H9 (cell line): ENCODE measurements at regions not wholly inside any gene's neighbourhood (a gene's known extent, or its start where the extent isn't known, plus 50 kb on each side); places are given as distances from the start of the nearest gene placed in this dataset.
"Not testable (repeated sequence)": the region's sequence is repeated elsewhere in the genome, so short reads cannot be mapped to it uniquely, and the experiment has no call there.

Experiments
- DNase-seq: peaks from one replicate; pipeline ENCODE4 v3.0.0-alpha.2; 2017
- H2AFZ ChIP-seq: one replicate; pipeline ENCODE4 v1.6.1; 2013; ENCODE audit warnings: mild to moderate bottlenecking, low read length, control low read depth, moderate library complexity
- H2AK5ac ChIP-seq: 2 replicates; pipeline ENCODE4 v1.6.1; 2013; ENCODE audit warnings: low read length, control low read depth, mixed read lengths; ENCODE audit not compliant: insufficient read length
- H2BK120ac ChIP-seq: one replicate; pipeline ENCODE4 v1.6.1; 2013; ENCODE audit warnings: low read depth, mild to moderate bottlenecking, low read length, control low read depth, inconsistent platforms; ENCODE audit not compliant: poor library complexity, severe bottlenecking
- H2BK12ac ChIP-seq: 2 replicates; pipeline ENCODE4 v1.6.1; 2013; ENCODE audit warnings: low read length, control low read depth, mixed read lengths, low read depth; ENCODE audit not compliant: insufficient read length
- H2BK15ac ChIP-seq: 2 replicates; pipeline ENCODE4 v1.6.1; 2013; ENCODE audit warnings: low read depth, low read length, control low read depth
- H2BK20ac ChIP-seq: one replicate; pipeline ENCODE4 v1.6.1; 2013; ENCODE audit warnings: low read depth, mild to moderate bottlenecking, low read length, control low read depth, inconsistent platforms; ENCODE audit not compliant: poor library complexity, severe bottlenecking
- H2BK5ac ChIP-seq: 2 replicates; pipeline ENCODE4 v1.6.1; 2013; ENCODE audit warnings: low read length, control low read depth, mixed read lengths; ENCODE audit not compliant: insufficient read length
- H3K14ac ChIP-seq: 2 replicates; pipeline ENCODE4 v1.6.1; 2013; ENCODE audit warnings: low read length, control low read depth; ENCODE audit not compliant: insufficient read depth
- H3K18ac ChIP-seq: 2 replicates; pipeline ENCODE4 v1.6.1; 2013; ENCODE audit warnings: low read depth, mild to moderate bottlenecking, mixed read lengths, low read length, control low read depth; ENCODE audit not compliant: insufficient read length
- H3K23ac ChIP-seq: 2 replicates; pipeline ENCODE4 v1.6.1; 2013; ENCODE audit warnings: low read length, control low read depth, mixed read lengths, low read depth; ENCODE audit not compliant: insufficient read length
- H3K23me2 ChIP-seq: 2 replicates; pipeline ENCODE4 v1.6.1; 2013; ENCODE audit warnings: low read depth, mild to moderate bottlenecking, mixed read lengths, low read length, control low read depth; ENCODE audit not compliant: insufficient read length, poor library complexity, severe bottlenecking
- H3K27ac ChIP-seq: 2 replicates; pipeline ENCODE4 v1.5.1; 2013; ENCODE audit warnings: low read length, control low read depth, mixed read lengths, low read depth; ENCODE audit not compliant: insufficient read length
- H3K27me3 ChIP-seq: 2 replicates; pipeline ENCODE4 v1.6.1; 2013; ENCODE audit warnings: low read length, control low read depth, inconsistent platforms; ENCODE audit not compliant: insufficient read depth
- H3K4ac ChIP-seq: 2 replicates; pipeline ENCODE4 v1.6.1; 2013; ENCODE audit warnings: low read depth, mild to moderate bottlenecking, control low read depth, inconsistent platforms, low read length, moderate library complexity
- H3K4me1 ChIP-seq: 2 replicates; pipeline ENCODE4 v1.6.1; 2013; ENCODE audit warnings: low read length, control low read depth, inconsistent platforms; ENCODE audit not compliant: insufficient read depth
- H3K4me2 ChIP-seq: 2 replicates; pipeline ENCODE4 v1.6.1; 2013; ENCODE audit warnings: low read length, control low read depth, mixed read lengths; ENCODE audit not compliant: insufficient read length, insufficient read depth
- H3K56ac ChIP-seq: 2 replicates; pipeline ENCODE4 v1.6.1; 2013; ENCODE audit warnings: low read depth, mild to moderate bottlenecking, mixed read lengths, low read length, control low read depth; ENCODE audit not compliant: insufficient read length
- H3K79me1 ChIP-seq: 2 replicates; pipeline ENCODE4 v1.6.1; 2013; ENCODE audit warnings: low read depth, mild to moderate bottlenecking, moderate library complexity, low read length, control low read depth, inconsistent platforms; ENCODE audit not compliant: insufficient read depth, poor library complexity, severe bottlenecking
- H3K79me2 ChIP-seq: 2 replicates; pipeline ENCODE4 v1.6.1; 2013; ENCODE audit warnings: low read length, control low read depth, inconsistent platforms; ENCODE audit not compliant: insufficient read depth
- H3K9ac ChIP-seq: 2 replicates; pipeline ENCODE4 v1.6.1; 2013; ENCODE audit warnings: low read length, control low read depth, mixed read lengths; ENCODE audit not compliant: insufficient read length; ENCODE audit errors: extremely low read depth
- H3K9me3 ChIP-seq: one replicate; pipeline ENCODE4 v1.6.1; 2013; ENCODE audit warnings: low read depth, low read length, inconsistent platforms; ENCODE audit not compliant: control insufficient read depth
- H3T11ph ChIP-seq: one replicate; pipeline ENCODE4 v1.6.1; 2013; ENCODE audit warnings: mild to moderate bottlenecking, low read length, control low read depth, inconsistent platforms
- H4K20me1 ChIP-seq: one replicate; pipeline ENCODE4 v1.6.1; 2013; ENCODE audit not compliant: control insufficient read depth, insufficient read length, insufficient read depth
- H4K5ac ChIP-seq: 2 replicates; pipeline ENCODE4 v1.6.1; 2013; ENCODE audit warnings: low read depth, mild to moderate bottlenecking, mixed read lengths, low read length, control low read depth; ENCODE audit not compliant: insufficient read length
- H4K8ac ChIP-seq: replicated peaks from 2 replicates; pipeline ENCODE4 v1.6.1; 2013; ENCODE audit warnings: low read length, control low read depth, mixed read lengths, low read depth; ENCODE audit not compliant: insufficient read length
- H4K91ac ChIP-seq: 2 replicates; pipeline ENCODE4 v1.6.1; 2013; ENCODE audit warnings: low read depth, mild to moderate bottlenecking, moderate library complexity, mixed read lengths, low read length, control low read depth; ENCODE audit not compliant: insufficient read length
- H3K27ac Mint-ChIP-seq, 3 experiments: 2 replicates in 2 of 3; 3 replicates in 1 of 3; pipeline ENCODE4 v1.8.0; 2020 to 2021; ENCODE audit warnings: mixed read lengths in 3 of 3, mild to moderate bottlenecking in 1 of 3, moderate library complexity in 1 of 3
- H3K27me3 Mint-ChIP-seq: 2 replicates; pipeline ENCODE4 v1.8.0; 2021; ENCODE audit warnings: low read depth, mild to moderate bottlenecking, moderate library complexity, mixed read lengths
- H3K36me3 Mint-ChIP-seq, 3 experiments: 2 replicates in 2 of 3; 3 replicates in 1 of 3; pipeline ENCODE4 v1.8.0; 2020 to 2021; ENCODE audit warnings: low read depth in 3 of 3, mixed read lengths in 3 of 3; ENCODE audit not compliant: insufficient read depth in 1 of 3
- H3K4me1 Mint-ChIP-seq, 2 experiments: 2 replicates each; pipeline ENCODE4 v1.8.0; 2020; ENCODE audit warnings: mixed read lengths in 2 of 2
- H3K4me3 Mint-ChIP-seq, 2 experiments: 2 replicates in 1 of 2; 3 replicates in 1 of 2; pipeline ENCODE4 v1.8.0; 2020 to 2021; ENCODE audit warnings: mild to moderate bottlenecking in 2 of 2, mixed read lengths in 2 of 2, moderate library complexity in 1 of 2
- H3K9me3 Mint-ChIP-seq, 2 experiments: 2 replicates in 1 of 2; 3 replicates in 1 of 2; pipeline ENCODE4 v1.8.0; 2020; ENCODE audit warnings: mild to moderate bottlenecking in 2 of 2, mixed read lengths in 2 of 2, moderate library complexity in 1 of 2
- WGBS: extraction: QIAGEN DNeasy Blood & Tissue Kit; methylation state at CpG from one replicate; pipeline ENCODE4 v1.1.7; 2013; ENCODE audit warnings: missing lambda C conversion rate, low lambda C conversion rate, mixed read lengths; ENCODE audit not compliant: insufficient read length; ENCODE audit errors: extremely low coverage; 5-methylcytosine and 5-hydroxymethylcytosine counted together
- TF ChIP-seq, protein P1 (sequence below): fragments of 200-600 bp; sonication (generic); conservative IDR thresholded peaks from 3 replicates; pipeline ENCODE4 v1.8.0; 2021; ENCODE audit warnings: antibody characterized with exemption, mild to moderate bottlenecking

DNA sequence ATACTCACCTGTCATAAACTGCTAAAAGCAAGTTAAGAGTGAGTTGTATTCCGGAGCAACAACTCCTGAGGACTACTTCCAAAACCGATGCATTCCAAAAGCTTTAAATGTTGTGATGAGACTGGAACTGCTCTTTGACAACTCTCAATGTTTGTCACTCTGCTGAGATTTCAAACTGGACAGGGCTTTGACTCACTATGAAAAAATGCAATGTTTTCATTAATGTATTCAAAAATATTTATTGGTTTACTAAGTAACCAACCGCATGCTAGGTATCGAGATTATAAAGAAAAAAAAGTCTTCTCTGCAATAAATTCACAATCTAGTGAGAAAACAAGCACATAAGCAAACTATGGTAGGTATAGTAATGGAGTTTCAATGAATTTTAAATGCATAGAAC, 107.9 kb upstream of the GNAI1 start:
- H3K18ac ChIP-seq = no peak overlapping the region
- Mint-ChIP-seq H3K4me3 (no peak overlapping the region), H3K9me3 (peaks cover 18 to 21% of the 10 kb centered on the region in 2 experiments), H3K4me1 (no peaks in the 10 kb centered on the region), H3K36me3 (peaks cover 0 to 6% (median 4%) of the 10 kb centered on the region in 3 experiments; a peak in 4 of 7 replicates), H3K27me3 (no peaks in the 10 kb centered on the region), H3K27ac (no peak overlapping the region)
- TF ChIP-seq, protein P1, sequence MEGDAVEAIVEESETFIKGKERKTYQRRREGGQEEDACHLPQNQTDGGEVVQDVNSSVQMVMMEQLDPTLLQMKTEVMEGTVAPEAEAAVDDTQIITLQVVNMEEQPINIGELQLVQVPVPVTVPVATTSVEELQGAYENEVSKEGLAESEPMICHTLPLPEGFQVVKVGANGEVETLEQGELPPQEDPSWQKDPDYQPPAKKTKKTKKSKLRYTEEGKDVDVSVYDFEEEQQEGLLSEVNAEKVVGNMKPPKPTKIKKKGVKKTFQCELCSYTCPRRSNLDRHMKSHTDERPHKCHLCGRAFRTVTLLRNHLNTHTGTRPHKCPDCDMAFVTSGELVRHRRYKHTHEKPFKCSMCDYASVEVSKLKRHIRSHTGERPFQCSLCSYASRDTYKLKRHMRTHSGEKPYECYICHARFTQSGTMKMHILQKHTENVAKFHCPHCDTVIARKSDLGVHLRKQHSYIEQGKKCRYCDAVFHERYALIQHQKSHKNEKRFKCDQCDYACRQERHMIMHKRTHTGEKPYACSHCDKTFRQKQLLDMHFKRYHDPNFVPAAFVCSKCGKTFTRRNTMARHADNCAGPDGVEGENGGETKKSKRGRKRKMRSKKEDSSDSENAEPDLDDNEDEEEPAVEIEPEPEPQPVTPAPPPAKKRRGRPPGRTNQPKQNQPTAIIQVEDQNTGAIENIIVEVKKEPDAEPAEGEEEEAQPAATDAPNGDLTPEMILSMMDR = no peak
- no peak for DNase-seq
- H3K9me3 ChIP-seq = no peaks in the 10 kb centered on the region
- H2BK12ac ChIP-seq = no peak overlapping the region
- no peak overlapping the region for H3K56ac ChIP-seq
- H2BK15ac ChIP-seq = no peak overlapping the region
- no peak overlapping the region for H2BK120ac ChIP-seq
- H2AK5ac ChIP-seq = no peak overlapping the region
- no peaks in the 10 kb centered on the region for H3K27me3 ChIP-seq
- H3K9ac ChIP-seq = no peak overlapping the region
- H4K20me1 ChIP-seq = no peaks in the 10 kb centered on the region
- no peak overlapping the region for H2AFZ ChIP-seq
- no peak overlapping the region for H3K23ac ChIP-seq
- no peak overlapping the region for H4K5ac ChIP-seq
- H4K8ac ChIP-seq = no peak overlapping the region
- H3K14ac ChIP-seq = no peak overlapping the region
- H3K4me2 ChIP-seq = no peak overlapping the region
- no peak overlapping the region for H2BK20ac ChIP-seq
- no peak overlapping the region for H2BK5ac ChIP-seq
- H3K4me1 ChIP-seq = no peaks in the 10 kb centered on the region
- no peak overlapping the region for H3T11ph ChIP-seq
- no peak overlapping the region for H3K27ac ChIP-seq
- no CpG with 5 or more reads among the region's 4 CpGs for WGBS
- no peaks in the 10 kb centered on the region for H3K79me1 ChIP-seq
- H4K91ac ChIP-seq = no peak overlapping the region
- no peaks in the 10 kb centered on the region for H3K23me2 ChIP-seq
- no peaks in the 10 kb centered on the region for H3K79me2 ChIP-seq
- H3K4ac ChIP-seq = no peak overlapping the region

GRCh38 chr7:80020277-80020676, 114.4 kb upstream of the GNAI1 start:
- not testable (repeated sequence) for H3K9me3 ChIP-seq, H3K27me3 ChIP-seq, H3K23me2 ChIP-seq, H3K36me3 Mint-ChIP-seq, H4K20me1 ChIP-seq, H3K14ac ChIP-seq, H3K4me2 ChIP-seq, H2BK20ac ChIP-seq, H4K5ac ChIP-seq, H3K23ac ChIP-seq, H3K4me1 ChIP-seq, H3K4me1 Mint-ChIP-seq, H3T11ph ChIP-seq, H3K4me3 Mint-ChIP-seq, H2BK5ac ChIP-seq, H4K91ac ChIP-seq, H2AK5ac ChIP-seq, H2BK15ac ChIP-seq, H3K79me1 ChIP-seq, H4K8ac ChIP-seq, H3K27ac ChIP-seq, H2AFZ ChIP-seq, H3K4ac ChIP-seq, H2BK12ac ChIP-seq, H3K79me2 ChIP-seq, H3K27me3 Mint-ChIP-seq, H3K27ac Mint-ChIP-seq, H3K56ac ChIP-seq, H3K18ac ChIP-seq, DNase-seq, H3K9ac ChIP-seq
- no CpG with 5 or more reads among the region's 5 CpGs for WGBS
- peak overlapping the region; percentile 77 for H2BK120ac ChIP-seq
- peaks cover 7 to 11% of the 10 kb centered on the region in 2 experiments for H3K9me3 Mint-ChIP-seq
